ENCODE measurements at regions not wholly inside any gene's neighbourhood (a gene's known extent, or its start where the extent isn't known, plus 50 kb on each side); places are given as distances from the start of the nearest gene placed in this dataset.

- H3K4me1 ChIP-seq (ENCODE audit: insufficient read depth, low read length) = no peaks in the 10 kb centered on the region
- intact Hi-C loops (cut with micrococcal nuclease; ENCODE audit: unreplicated experiment) = no loop called here
- 2% methylated on average over 2 of the region's 2 CpGs for WGBS (ENCODE audit: low lambda C conversion rate)
- no peak overlapping the region for H3K4me2 ChIP-seq (ENCODE audit: low read depth, low read length)
- FAIRE-seq (no peak), DNase-seq (ENCODE audit: low spot score) (no peak), ATAC-seq (no peak)
- ChIA-PET CTCF (ENCODE audit: low intra/inter-chr PET ratio, low total read pairs) (no interaction called here), POLR2A (no interaction called here)
- no peaks in the 10 kb centered on the region for H3K79me2 ChIP-seq (ENCODE audit: insufficient read depth, low read length)
- no peak overlapping the region for H3K4me3 ChIP-seq (replicated peaks in 1 of 3; ENCODE audit: insufficient read depth in 1 of 3, low read depth in 2 of 3, low read length in 3 of 3)
- H4K20me1 ChIP-seq (ENCODE audit: insufficient read depth, low read length) = no peaks in the 10 kb centered on the region
- no peaks in the 10 kb centered on the region for H3K9me3 ChIP-seq (ENCODE audit: low read length)
- H3K27me3 ChIP-seq (ENCODE audit: control insufficient read depth in 1 of 2, insufficient read depth in 2 of 2, low read length in 2 of 2) = no peaks in the 10 kb centered on the region
- no peak for TF ChIP-seq ZSCAN9 (CRISPR knock-in tag; IDR thresholded peaks at IDR 0.05; ENCODE audit: borderline replicate concordance)
- TF ChIP-seq NFE2L2 (IDR thresholded peaks at IDR 0.05; ENCODE audit: low read length) = no peak
- no peak for TF ChIP-seq PHF5A (CRISPR knock-in tag; IDR thresholded peaks at IDR 0.05; ENCODE audit: low read depth, unreplicated experiment)
- TF ChIP-seq SOX5 (CRISPR knock-in tag; IDR thresholded peaks at IDR 0.05; ENCODE audit: borderline replicate concordance) = no peak
- TF ChIP-seq GRHL1 (CRISPR knock-in tag; conservative IDR thresholded peaks at IDR 0.05) = no peak
- no peak for TF ChIP-seq NR2C2 (CRISPR knock-in tag; IDR thresholded peaks at IDR 0.05; ENCODE audit: borderline replicate concordance)
- TF ChIP-seq ZNF501 (CRISPR knock-in tag; IDR thresholded peaks at IDR 0.05) = no peak
- TF ChIP-seq TAF15 (IDR thresholded peaks at IDR 0.05; ENCODE audit: low read depth, low read length, poor library complexity, severe bottlenecking) = no peak
- no peak for TF ChIP-seq GATA4 (IDR thresholded peaks at IDR 0.05; ENCODE audit: borderline replicate concordance, low read depth)
- TF ChIP-seq ZNF781 (CRISPR knock-in tag; IDR thresholded peaks at IDR 0.05; ENCODE audit: borderline replicate concordance, not compliant biosample characterization) = no peak
- no peak for TF ChIP-seq MED8 (CRISPR knock-in tag; IDR thresholded peaks at IDR 0.05; ENCODE audit: insufficient replicate concordance)
- TF ChIP-seq DPF2 (CRISPR knock-in tag; IDR thresholded peaks at IDR 0.05; ENCODE audit: borderline replicate concordance, low read depth) = no peak
- no peak overlapping the region for H2AFZ ChIP-seq (ENCODE audit: low read length)
- H3K9ac ChIP-seq (ENCODE audit: insufficient read depth, low read depth, low read length) = no peak overlapping the region
- in situ Hi-C loops (cut with HindIII; ENCODE audit: extremely low pct_ligation_motif_present, low pct_unique_long_range_greater_than_20kb) = no loop called here
- no TSS peak for BruUV-seq (replicated peaks)
- H3K36me3 ChIP-seq (replicated peaks in 1 of 2; ENCODE audit: control insufficient read depth in 1 of 2, insufficient read depth in 2 of 2, low read length in 2 of 2) = no peaks in the 10 kb centered on the region
- H3K27ac ChIP-seq (ENCODE audit: extremely low read length, insufficient read depth, low read length) = no peak overlapping the region
Observed at GRCh38 chr2:39991298-39991697, 212.2 kb upstream of the THUMPD2 start.

Data from HepG2 (cell line).